ENCODE measurements at regions not wholly inside any gene's neighbourhood (a gene's known extent, or its start where the extent isn't known, plus 50 kb on each side); places are given as distances from the start of the nearest gene placed in this dataset.

DNA sequence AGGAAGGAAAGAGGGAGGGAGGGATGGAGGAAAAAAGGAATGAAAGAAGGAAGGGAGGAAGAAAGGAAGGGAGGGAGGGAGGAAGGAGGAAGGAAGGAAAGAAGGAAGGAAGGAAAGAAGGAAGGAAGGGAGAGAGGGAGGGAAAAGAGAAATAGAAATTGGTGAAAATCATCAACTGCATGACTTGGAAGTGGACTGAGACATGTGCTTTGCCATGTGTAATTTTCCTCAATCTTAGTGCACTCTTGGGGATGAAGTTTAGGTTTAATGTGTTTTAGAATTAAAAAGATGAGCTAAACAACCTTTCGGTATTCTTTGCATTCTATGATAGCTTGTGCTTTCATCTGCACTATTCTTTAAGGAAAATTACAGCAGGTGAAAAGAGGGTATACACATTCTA is 320.1 kb upstream of the GALNT5 start:
- Histone ChIP-seq H3K27ac (no peak overlapping the region), H3K36me3 (replicated peaks) (no peaks in the 10 kb centered on the region), H3K4me3 (ENCODE audit: low read depth, low read length) (no peak overlapping the region), H3K27me3 (replicated peaks) (no peaks in the 10 kb centered on the region)
- TF ChIP-seq, protein P1, sequence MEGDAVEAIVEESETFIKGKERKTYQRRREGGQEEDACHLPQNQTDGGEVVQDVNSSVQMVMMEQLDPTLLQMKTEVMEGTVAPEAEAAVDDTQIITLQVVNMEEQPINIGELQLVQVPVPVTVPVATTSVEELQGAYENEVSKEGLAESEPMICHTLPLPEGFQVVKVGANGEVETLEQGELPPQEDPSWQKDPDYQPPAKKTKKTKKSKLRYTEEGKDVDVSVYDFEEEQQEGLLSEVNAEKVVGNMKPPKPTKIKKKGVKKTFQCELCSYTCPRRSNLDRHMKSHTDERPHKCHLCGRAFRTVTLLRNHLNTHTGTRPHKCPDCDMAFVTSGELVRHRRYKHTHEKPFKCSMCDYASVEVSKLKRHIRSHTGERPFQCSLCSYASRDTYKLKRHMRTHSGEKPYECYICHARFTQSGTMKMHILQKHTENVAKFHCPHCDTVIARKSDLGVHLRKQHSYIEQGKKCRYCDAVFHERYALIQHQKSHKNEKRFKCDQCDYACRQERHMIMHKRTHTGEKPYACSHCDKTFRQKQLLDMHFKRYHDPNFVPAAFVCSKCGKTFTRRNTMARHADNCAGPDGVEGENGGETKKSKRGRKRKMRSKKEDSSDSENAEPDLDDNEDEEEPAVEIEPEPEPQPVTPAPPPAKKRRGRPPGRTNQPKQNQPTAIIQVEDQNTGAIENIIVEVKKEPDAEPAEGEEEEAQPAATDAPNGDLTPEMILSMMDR (IDR thresholded peaks at IDR 0.05; ENCODE audit: low read depth, low read length, missing control alignments) = no peak
- DNase-seq = no peak
- in situ Hi-C loops (cut with HindIII; ENCODE audit: low pct_ligation_motif_present, low sequenced_read_pairs) = no loop called here

- Histone ChIP-seq H3K27me3 (replicated peaks) (no peaks in the 10 kb centered on the region), H3K4me3 (ENCODE audit: low read depth, low read length) (no peak overlapping the region), H3K36me3 (replicated peaks) (no peaks in the 10 kb centered on the region), H3K27ac (no peak overlapping the region)
- in situ Hi-C loops (cut with HindIII; ENCODE audit: low pct_ligation_motif_present, low sequenced_read_pairs) = no loop called here
- no peak for DNase-seq
- TF ChIP-seq, protein P1 (IDR thresholded peaks at IDR 0.05; ENCODE audit: low read depth, low read length, missing control alignments) = no peak
Observed at GRCh38 chr2:156944871-156945270, 312.6 kb upstream of the GALNT5 start.

DNA sequence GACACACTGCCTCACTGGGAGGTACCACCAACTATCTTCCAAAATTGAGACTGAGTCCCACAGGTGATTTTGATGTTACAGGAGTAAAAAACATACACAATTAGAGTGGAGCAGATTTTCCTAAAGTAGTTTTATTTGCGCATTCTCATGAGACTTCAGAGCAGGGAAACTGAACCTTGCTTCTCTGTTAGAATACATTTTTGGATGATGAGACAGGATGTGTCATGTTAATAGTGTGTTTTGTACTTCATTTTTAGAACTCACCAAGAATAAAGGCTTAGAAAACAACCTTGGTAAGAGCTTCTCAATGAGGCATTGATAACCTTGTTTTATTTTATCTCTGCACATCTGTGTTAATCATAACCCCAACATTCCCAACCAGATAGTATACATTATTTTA is 310.2 kb upstream of the GALNT5 start:
- H3K27me3 ChIP-seq (replicated peaks) = no peaks in the 10 kb centered on the region
- H3K27ac ChIP-seq = no peak overlapping the region
- H3K36me3 ChIP-seq (replicated peaks) = no peaks in the 10 kb centered on the region
- DNase-seq = no peak
- H3K4me3 ChIP-seq (ENCODE audit: low read depth, low read length) = no peak overlapping the region
- TF ChIP-seq, protein P1 (IDR thresholded peaks at IDR 0.05; ENCODE audit: low read depth, low read length, missing control alignments) = no peak
- in situ Hi-C loops (cut with HindIII; ENCODE audit: low pct_ligation_motif_present, low sequenced_read_pairs) = no loop called here

DNA sequence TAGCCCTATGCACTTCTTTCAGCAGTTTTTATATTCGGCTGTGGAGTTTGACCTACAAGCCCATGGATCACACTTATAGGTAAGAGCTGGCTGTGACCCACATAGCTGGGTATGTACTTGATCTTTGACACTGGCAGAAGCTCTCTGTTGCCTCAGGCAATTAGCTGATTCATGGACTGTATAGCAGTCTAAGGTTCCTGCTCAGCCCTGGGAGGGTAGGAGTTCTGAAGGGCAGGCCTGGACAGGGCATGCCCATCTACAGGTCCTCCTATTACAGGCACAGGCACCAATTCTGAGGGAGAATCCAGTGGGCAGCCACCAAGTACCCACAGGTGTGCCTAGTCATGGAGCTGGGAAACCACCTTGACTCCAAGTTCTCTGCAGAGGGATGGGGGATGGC is 301.8 kb upstream of the GALNT5 start:
- in situ Hi-C loops (cut with HindIII; ENCODE audit: low pct_ligation_motif_present, low sequenced_read_pairs) = no loop called here
- Histone ChIP-seq H3K27me3 (replicated peaks) (no peaks in the 10 kb centered on the region), H3K27ac (no peak overlapping the region), H3K4me3 (ENCODE audit: low read depth, low read length) (no peak overlapping the region), H3K36me3 (replicated peaks) (no peaks in the 10 kb centered on the region)
- DNase-seq = no peak
- TF ChIP-seq, protein P1 (IDR thresholded peaks at IDR 0.05; ENCODE audit: low read depth, low read length, missing control alignments) = no peak

- TF ChIP-seq, protein P1 (IDR thresholded peaks at IDR 0.05; ENCODE audit: low read depth, low read length, missing control alignments) = no peak
- Histone ChIP-seq H3K4me3 (ENCODE audit: low read depth, low read length) (no peak overlapping the region), H3K36me3 (replicated peaks) (no peaks in the 10 kb centered on the region), H3K27me3 (replicated peaks) (no peaks in the 10 kb centered on the region), H3K27ac (no peak overlapping the region)
- no peak for DNase-seq
- in situ Hi-C loops (cut with HindIII; ENCODE audit: low pct_ligation_motif_present, low sequenced_read_pairs) = no loop called here
Observed at GRCh38 chr2:156956161-156956560, 301.3 kb upstream of the GALNT5 start.

DNA sequence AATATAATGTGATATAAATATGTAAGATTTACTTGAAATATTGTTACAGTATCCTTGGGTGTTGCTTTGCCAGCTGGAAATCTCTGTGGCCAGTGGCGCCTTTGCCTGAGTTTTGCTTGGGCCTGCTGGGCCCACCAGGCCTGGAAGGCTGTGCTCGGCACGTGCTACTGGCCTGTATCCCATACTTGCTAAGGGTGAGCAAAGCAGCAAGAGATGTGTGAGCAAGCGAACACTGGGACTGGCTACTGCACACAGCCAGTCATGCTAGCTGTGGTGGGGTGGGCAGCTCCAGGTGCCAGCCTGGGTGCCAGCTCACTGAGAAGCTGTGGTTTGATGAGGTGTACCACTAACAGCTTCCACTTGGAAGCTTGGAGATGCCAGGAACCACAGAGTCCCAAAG is 299.1 kb upstream of the GALNT5 start:
- H3K27me3 ChIP-seq (replicated peaks) = no peaks in the 10 kb centered on the region
- H3K4me3 ChIP-seq (ENCODE audit: low read depth, low read length) = no peak overlapping the region
- in situ Hi-C loops (cut with HindIII; ENCODE audit: low pct_ligation_motif_present, low sequenced_read_pairs) = no loop called here
- no peak overlapping the region for H3K27ac ChIP-seq
- H3K36me3 ChIP-seq (replicated peaks) = no peaks in the 10 kb centered on the region
- no peak for DNase-seq
- TF ChIP-seq, protein P1 (IDR thresholded peaks at IDR 0.05; ENCODE audit: low read depth, low read length, missing control alignments) = no peak

Measured in brain microvascular endothelial cell (primary cell).